T-cell (primary cell): ENCODE measurements at regions not wholly inside any gene's neighbourhood (a gene's known extent, or its start where the extent isn't known, plus 50 kb on each side); places are given as distances from the start of the nearest gene placed in this dataset.
"Not testable (repeated sequence)": the region's sequence is repeated elsewhere in the genome, so short reads cannot be mapped to it uniquely, and the experiment has no call there.

Experiments used
- ATAC-seq, 4 experiments: fragments of 200-7000 bp in 3 of 4; fragments of 150-1000 bp in 1 of 4; cut with Tn5 transposase; replicated peaks in 1 of 4; 1 replicate in 3 of 4; 2 replicates in 1 of 4; pipeline ENCODE4 v1.10.0; 2021; ENCODE audit warnings: moderate library complexity in 3 of 4, mild to moderate bottlenecking in 2 of 4, moderate number of reproducible peaks in 1 of 4
- CTCF ChIA-PET, 2 donors: fragments of 300-600 bp; sonication (Branson Sonifier 250); formaldehyde crosslinking; loops; one replicate each; lab custom pipeline; 2022; ENCODE audit warnings: antibody characterized with exemption in 2 of 2; lab: Charles Lee
- POLR2A ChIA-PET, 2 donors: fragments of 300-600 bp; sonication (Branson Sonifier 250); formaldehyde crosslinking; loops; one replicate each; lab custom pipeline; 2022; ENCODE audit warnings: antibody characterized with exemption in 2 of 2; lab: Charles Lee
- DNase-seq, 35 experiments: peaks; one replicate each; pipeline versions ENCODE4 v3.0.0 to v3.0.0-alpha.2; 2013 to 2023
- H3K27ac ChIP-seq: one replicate; pipeline ENCODE4 v1.5.1; 2013; ENCODE audit warnings: low read length
- H3K27me3 ChIP-seq, 2 experiments: replicated peaks in 1 of 2; 1 replicate in 1 of 2; 2 replicates in 1 of 2; pipeline versions ENCODE4 v1.6.1 to v1.7.0; 2013; ENCODE audit warnings: low read length in 1 of 2, mixed read lengths in 1 of 2; ENCODE audit not compliant: control insufficient read depth in 2 of 2, insufficient read depth in 2 of 2; ENCODE audit errors: extremely low read depth in 1 of 2
- H3K36me3 ChIP-seq, 2 donors: 1 replicate in 1 of 2; 2 replicates in 1 of 2; pipeline versions ENCODE4 v1.6.1 to v1.7.0; 2013; ENCODE audit warnings: low read length in 1 of 2; ENCODE audit not compliant: control insufficient read depth in 2 of 2, insufficient read depth in 1 of 2; ENCODE audit errors: extremely low read depth in 1 of 2
- H3K4me1 ChIP-seq, 2 experiments: 1 replicate in 1 of 2; 2 replicates in 1 of 2; pipeline versions ENCODE4 v1.6.1 to v1.7.0; 2013; ENCODE audit warnings: low read length in 2 of 2, mixed read lengths in 1 of 2; ENCODE audit not compliant: insufficient read depth in 2 of 2, control insufficient read depth in 1 of 2; ENCODE audit errors: extremely low read depth in 1 of 2
- H3K4me3 ChIP-seq, 2 donors: 1 replicate in 1 of 2; 2 replicates in 1 of 2; pipeline versions ENCODE4 v1.5.1 to v1.7.0; 2013; ENCODE audit warnings: mild to moderate bottlenecking in 2 of 2, low read length in 1 of 2, moderate library complexity in 1 of 2; ENCODE audit not compliant: control insufficient read depth in 1 of 2; ENCODE audit errors: extremely low read depth in 1 of 2
- H3K9me3 ChIP-seq: 2 replicates; pipeline ENCODE4 v1.7.0; 2013
- H3K27ac Mint-ChIP-seq, 2 donors: one replicate each; pipeline ENCODE4 v1.8.0; 2020 to 2021; ENCODE audit warnings: mild to moderate bottlenecking in 2 of 2, mixed read lengths in 2 of 2
- H3K27me3 Mint-ChIP-seq, 2 donors: one replicate each; pipeline ENCODE4 v1.8.0; 2021 to 2022; ENCODE audit warnings: mixed read lengths in 2 of 2
- H3K36me3 Mint-ChIP-seq: one replicate; pipeline ENCODE4 v1.8.0; 2021; ENCODE audit warnings: mixed read lengths
- H3K4me1 Mint-ChIP-seq, 3 donors: one replicate each; pipeline ENCODE4 v1.8.0; 2020 to 2022; ENCODE audit warnings: mixed read lengths in 3 of 3, mild to moderate bottlenecking in 1 of 3
- H3K4me3 Mint-ChIP-seq, 3 donors: one replicate each; pipeline ENCODE4 v1.8.0; 2020 to 2022; ENCODE audit warnings: mild to moderate bottlenecking in 3 of 3, mixed read lengths in 3 of 3, moderate library complexity in 3 of 3
- H3K9me3 Mint-ChIP-seq, 3 donors: one replicate each; pipeline ENCODE4 v1.8.0; 2020 to 2022; ENCODE audit warnings: mixed read lengths in 3 of 3
- WGBS: methylation state at CpG from one replicate; pipeline ENCODE4 v1.1.5; 2013; ENCODE audit warnings: missing lambda C conversion rate; ENCODE audit not compliant: insufficient coverage; 5-methylcytosine and 5-hydroxymethylcytosine counted together

GRCh38 chr5:34372739-34373138 is 283.4 kb upstream of the RAI14 start:
- H3K27ac ChIP-seq, CTCF ChIA-PET, DNase-seq, H3K36me3 ChIP-seq, H3K27me3 Mint-ChIP-seq, H3K27ac Mint-ChIP-seq, H3K9me3 ChIP-seq, POLR2A ChIA-PET, H3K27me3 ChIP-seq, H3K9me3 Mint-ChIP-seq, H3K4me3 ChIP-seq, ATAC-seq, H3K4me3 Mint-ChIP-seq, H3K4me1 Mint-ChIP-seq, H3K4me1 ChIP-seq, H3K36me3 Mint-ChIP-seq: not testable (repeated sequence)
- WGBS = no CpG with 5 or more reads among the region's 5 CpGs

- H3K27me3 Mint-ChIP-seq, H3K36me3 Mint-ChIP-seq, H3K36me3 ChIP-seq, POLR2A ChIA-PET, ATAC-seq, DNase-seq, H3K4me3 ChIP-seq, H3K4me3 Mint-ChIP-seq, H3K27ac Mint-ChIP-seq, H3K4me1 Mint-ChIP-seq, H3K27me3 ChIP-seq, H3K27ac ChIP-seq, H3K9me3 ChIP-seq, H3K4me1 ChIP-seq, H3K9me3 Mint-ChIP-seq, CTCF ChIA-PET: not testable (repeated sequence)
- WGBS = no CpG with 5 or more reads among the region's 2 CpGs
Measured at GRCh38 chr5:34377651-34378050, 278.5 kb upstream of the RAI14 start.

DNA sequence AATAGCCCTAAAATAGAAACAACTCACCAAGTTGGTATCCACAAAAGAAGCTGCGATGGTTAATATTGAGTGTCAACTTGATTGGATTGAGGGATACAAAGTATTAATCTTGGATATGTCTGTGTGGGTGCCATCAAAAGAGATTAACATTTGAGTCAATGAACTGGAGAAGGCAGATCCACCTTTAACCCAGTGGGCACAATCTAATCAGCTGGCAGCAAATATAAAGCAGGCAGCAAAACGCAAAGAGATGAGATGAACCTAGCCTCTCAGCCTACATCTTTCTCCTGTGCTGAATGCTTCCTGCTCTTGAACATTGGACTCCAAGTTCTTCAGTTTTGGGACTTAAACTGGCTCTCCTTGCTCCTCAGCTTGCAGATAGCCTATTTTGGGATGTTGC is 277.6 kb upstream of the RAI14 start:
- ATAC-seq, H3K36me3 Mint-ChIP-seq, CTCF ChIA-PET, H3K27ac Mint-ChIP-seq, H3K4me3 Mint-ChIP-seq, H3K4me3 ChIP-seq, H3K9me3 ChIP-seq, H3K4me1 Mint-ChIP-seq, H3K36me3 ChIP-seq, POLR2A ChIA-PET, H3K27me3 ChIP-seq, H3K4me1 ChIP-seq, H3K27me3 Mint-ChIP-seq, H3K9me3 Mint-ChIP-seq, H3K27ac ChIP-seq, DNase-seq: not testable (repeated sequence)
- WGBS = no CpG with 5 or more reads among the region's 2 CpGs

GRCh38 chr5:34388754-34389153 is 267.4 kb upstream of the RAI14 start:
- H3K4me3 Mint-ChIP-seq, H3K27ac Mint-ChIP-seq, H3K9me3 Mint-ChIP-seq, H3K27me3 Mint-ChIP-seq, H3K4me3 ChIP-seq, H3K4me1 Mint-ChIP-seq, CTCF ChIA-PET, ATAC-seq, H3K4me1 ChIP-seq, H3K27me3 ChIP-seq, H3K36me3 ChIP-seq, DNase-seq, POLR2A ChIA-PET, H3K36me3 Mint-ChIP-seq, H3K27ac ChIP-seq, H3K9me3 ChIP-seq: not testable (repeated sequence)
- WGBS = no CpG with 5 or more reads among the region's 3 CpGs

- no peaks in the 10 kb centered on the region for H3K9me3 Mint-ChIP-seq
Measured at GRCh38 chr5:34409373-34409772, 246.8 kb upstream of the RAI14 start.

GRCh38 chr5:34410411-34411139 is 245.6 kb upstream of the RAI14 start:
- Histone ChIP-seq H3K36me3 (no peaks in the 10 kb centered on the region), H3K27ac (no peak overlapping the region), H3K27me3 (no peaks in the 10 kb centered on the region), H3K9me3 (no peaks in the 10 kb centered on the region), H3K4me1 (no peaks in the 10 kb centered on the region), H3K4me3 (no peak overlapping the region)
- ChIA-PET POLR2A (no interaction called here), CTCF (interaction anchor here in 1 of 2 donors (0.6 kb wide), 1 partner anchor 22 kb away, joined by 6 read pairs; no protein-coding TSS in a partner anchor)
- H3K4me3 Mint-ChIP-seq = no peak overlapping the region
- H3K4me1 Mint-ChIP-seq = no peaks in the 10 kb centered on the region
- WGBS = no CpG with 5 or more reads among the region's 2 CpGs
- H3K36me3 Mint-ChIP-seq = no peaks in the 10 kb centered on the region
- DNase-seq (no peak), ATAC-seq (no peak)
- H3K27ac Mint-ChIP-seq = no peak overlapping the region
- no peaks in the 10 kb centered on the region for H3K9me3 Mint-ChIP-seq
- H3K27me3 Mint-ChIP-seq = peaks cover 4 to 8% of the 10 kb centered on the region in 2 donors

More at GRCh38 chr5:34409373-34409772, 246.8 kb upstream of the RAI14 start:
- POLR2A ChIA-PET = no interaction called here
- Histone ChIP-seq H3K9me3 (no peaks in the 10 kb centered on the region), H3K36me3 (no peaks in the 10 kb centered on the region), H3K27me3 (no peaks in the 10 kb centered on the region), H3K27ac (no peak overlapping the region), H3K4me3 (no peak overlapping the region), H3K4me1 (no peaks in the 10 kb centered on the region)
- no peak for ATAC-seq
- H3K4me1 Mint-ChIP-seq = no peaks in the 10 kb centered on the region
- peaks cover 4 to 5% of the 10 kb centered on the region in 2 donors for H3K27me3 Mint-ChIP-seq
- CTCF ChIA-PET = interaction anchor here in 1 of 2 donors (0.6 kb wide), 1 partner anchor 1563 kb away, joined by 4 read pairs; no protein-coding TSS in a partner anchor
- H3K36me3 Mint-ChIP-seq = no peaks in the 10 kb centered on the region
- no peak for DNase-seq
- no peak overlapping the region for H3K27ac Mint-ChIP-seq
- H3K4me3 Mint-ChIP-seq = no peak overlapping the region
